ENCODE measurements at regions not wholly inside any gene's neighbourhood (a gene's known extent, or its start where the extent isn't known, plus 50 kb on each side); places are given as distances from the start of the nearest gene placed in this dataset.

- peaks cover 6% of the 10 kb centered on the region for H3K27me3 Mint-ChIP-seq (ENCODE audit: insufficient read depth)
- H3K4me1 Mint-ChIP-seq (ENCODE audit: low read depth), result no peaks in the 10 kb centered on the region
- intact Hi-C loops (cut with micrococcal nuclease), result no loop called here
- no peaks in the 10 kb centered on the region for H3K36me3 Mint-ChIP-seq (ENCODE audit: low read depth)
- DNase-seq (ENCODE audit: low spot score), result no peak
- no peak overlapping the region for H3K27ac Mint-ChIP-seq
- no peak overlapping the region for H3K4me3 Mint-ChIP-seq
- no peaks in the 10 kb centered on the region for H3K9me3 Mint-ChIP-seq
Observed at GRCh38 chr5:74544811-74545210, 95.7 kb downstream of the ENC1 start.

GRCh38 chr5:74543162-74543995 is 97.1 kb downstream of the ENC1 start:
- intact Hi-C loops (cut with micrococcal nuclease), result no loop called here
- Mint-ChIP-seq H3K4me1 (ENCODE audit: low read depth) (no peaks in the 10 kb centered on the region), H3K4me3 (no peak overlapping the region), H3K36me3 (ENCODE audit: low read depth) (no peaks in the 10 kb centered on the region), H3K9me3 (no peaks in the 10 kb centered on the region), H3K27me3 (ENCODE audit: insufficient read depth) (peaks cover 6% of the 10 kb centered on the region), H3K27ac (no peak overlapping the region)
- no peak for DNase-seq (ENCODE audit: low spot score)

DNA sequence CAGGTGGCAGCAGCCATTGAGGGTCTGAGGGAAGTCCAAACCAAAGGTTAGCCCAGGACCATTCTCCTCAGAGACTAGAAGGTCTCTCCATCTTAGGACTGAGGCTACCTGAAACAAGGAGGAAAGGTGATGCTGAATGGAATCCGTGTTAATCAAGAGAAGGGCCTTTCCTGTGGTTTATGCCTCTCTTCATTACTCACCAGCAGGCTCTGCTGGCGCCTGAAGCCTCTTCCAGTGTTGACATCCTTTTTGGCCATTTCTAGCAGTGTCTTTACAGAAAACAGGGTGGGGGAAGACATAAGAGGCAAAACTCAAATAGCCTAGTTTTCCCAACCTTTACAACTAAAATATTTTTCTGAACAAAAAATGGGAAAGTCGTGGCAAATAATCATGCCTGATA is 98.0 kb downstream of the ENC1 start:
- intact Hi-C loops (cut with micrococcal nuclease), result no loop called here
- no peak overlapping the region for H3K27ac Mint-ChIP-seq
- no peak overlapping the region for H3K4me3 Mint-ChIP-seq
- no peaks in the 10 kb centered on the region for H3K4me1 Mint-ChIP-seq (ENCODE audit: low read depth)
- DNase-seq (ENCODE audit: low spot score), result no peak
- peaks cover 11% of the 10 kb centered on the region for H3K27me3 Mint-ChIP-seq (ENCODE audit: insufficient read depth)
- H3K9me3 Mint-ChIP-seq, result no peaks in the 10 kb centered on the region
- H3K36me3 Mint-ChIP-seq (ENCODE audit: low read depth), result no peaks in the 10 kb centered on the region

- DNase-seq (ENCODE audit: low spot score), result no peak
- H3K27me3 Mint-ChIP-seq (ENCODE audit: insufficient read depth), result peaks cover 14% of the 10 kb centered on the region
- intact Hi-C loops (cut with micrococcal nuclease), result no loop called here
Observed at GRCh38 chr5:74541381-74541781, 99.1 kb downstream of the ENC1 start.

DNA sequence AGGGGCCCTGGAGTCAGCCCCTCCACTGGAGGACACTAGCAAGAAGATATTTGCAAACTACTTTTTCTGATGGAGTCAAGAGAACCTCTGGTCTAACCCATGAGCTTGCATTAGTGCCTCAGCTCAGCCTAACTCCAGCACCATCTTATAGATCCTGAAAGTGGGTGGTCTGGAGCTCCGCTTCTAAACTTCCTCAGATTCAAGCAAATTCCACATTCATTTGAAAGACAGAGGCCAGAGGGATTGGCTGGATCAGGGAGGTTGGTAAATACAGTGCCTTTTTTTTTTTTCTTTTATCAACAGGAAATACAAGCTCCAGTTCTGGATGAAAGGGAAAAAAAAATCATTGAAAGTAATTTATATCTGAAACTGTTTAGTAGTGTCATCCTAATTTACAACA is 99.9 kb downstream of the ENC1 start:
- intact Hi-C loops (cut with micrococcal nuclease), result no loop called here

More at GRCh38 chr5:74541381-74541781, 99.1 kb downstream of the ENC1 start:
- Mint-ChIP-seq H3K27ac (no peak overlapping the region), H3K9me3 (no peaks in the 10 kb centered on the region), H3K36me3 (ENCODE audit: low read depth) (no peaks in the 10 kb centered on the region), H3K4me1 (ENCODE audit: low read depth) (no peaks in the 10 kb centered on the region), H3K4me3 (no peak overlapping the region)

GRCh38 chr5:74539986-74540385 is 100.5 kb downstream of the ENC1 start:
- intact Hi-C loops (cut with micrococcal nuclease), result no loop called here
- H3K9me3 Mint-ChIP-seq, result peaks cover 1% of the 10 kb centered on the region
- H3K4me3 Mint-ChIP-seq, result no peak overlapping the region
- no peaks in the 10 kb centered on the region for H3K4me1 Mint-ChIP-seq (ENCODE audit: low read depth)
- H3K27ac Mint-ChIP-seq, result no peak overlapping the region
- peaks cover 18% of the 10 kb centered on the region for H3K27me3 Mint-ChIP-seq (ENCODE audit: insufficient read depth)
- no peak for DNase-seq (ENCODE audit: low spot score)
- no peaks in the 10 kb centered on the region for H3K36me3 Mint-ChIP-seq (ENCODE audit: low read depth)

More for the DNA sequence above, 99.9 kb downstream of the ENC1 start:
- no peak overlapping the region for H3K4me3 Mint-ChIP-seq
- H3K27me3 Mint-ChIP-seq (ENCODE audit: insufficient read depth), result peaks cover 18% of the 10 kb centered on the region
- no peak for DNase-seq (ENCODE audit: low spot score)
- no peaks in the 10 kb centered on the region for H3K36me3 Mint-ChIP-seq (ENCODE audit: low read depth)
- no peaks in the 10 kb centered on the region for H3K9me3 Mint-ChIP-seq
- no peak overlapping the region for H3K27ac Mint-ChIP-seq
- H3K4me1 Mint-ChIP-seq (ENCODE audit: low read depth), result no peaks in the 10 kb centered on the region

DNA sequence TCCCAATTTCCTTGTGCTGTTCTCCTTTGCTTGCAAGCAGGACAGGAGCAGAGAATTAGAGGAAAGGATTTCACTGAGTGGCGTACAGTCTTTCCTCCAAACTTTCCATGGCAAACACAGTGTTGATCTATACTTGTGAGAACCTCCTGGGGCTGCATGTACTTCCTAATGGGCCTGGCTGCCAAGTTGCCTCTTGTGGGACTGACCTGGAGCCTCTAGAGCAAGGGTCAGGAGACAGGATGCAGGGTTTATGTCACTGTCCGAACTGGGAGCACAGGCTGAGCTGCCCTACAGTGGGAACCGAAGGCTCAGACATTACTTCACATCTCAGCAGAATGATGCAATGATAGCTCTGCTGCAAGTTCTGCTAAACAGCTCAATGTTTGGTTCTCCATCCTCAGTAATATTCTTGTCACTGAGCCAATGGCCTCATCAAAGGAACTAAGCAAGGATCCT is 102.3 kb downstream of the ENC1 start:
- H3K27ac Mint-ChIP-seq, result no peak overlapping the region
- DNase-seq (ENCODE audit: low spot score), result no peak
- H3K27me3 Mint-ChIP-seq (ENCODE audit: insufficient read depth), result peaks cover 15% of the 10 kb centered on the region
- intact Hi-C loops (cut with micrococcal nuclease), result no loop called here
- H3K4me1 Mint-ChIP-seq (ENCODE audit: low read depth), result no peaks in the 10 kb centered on the region
- no peak overlapping the region for H3K4me3 Mint-ChIP-seq
- peaks cover 12% of the 10 kb centered on the region for H3K9me3 Mint-ChIP-seq
- H3K36me3 Mint-ChIP-seq (ENCODE audit: low read depth), result no peaks in the 10 kb centered on the region

GRCh38 chr5:74536658-74537057 is 103.9 kb downstream of the ENC1 start:
- H3K4me3 Mint-ChIP-seq, result no peak overlapping the region
- peaks cover 16% of the 10 kb centered on the region for H3K27me3 Mint-ChIP-seq (ENCODE audit: insufficient read depth)
- H3K9me3 Mint-ChIP-seq, result peaks cover 12% of the 10 kb centered on the region
- no peaks in the 10 kb centered on the region for H3K36me3 Mint-ChIP-seq (ENCODE audit: low read depth)
- no peak for DNase-seq (ENCODE audit: low spot score)
- H3K27ac Mint-ChIP-seq, result no peak overlapping the region
- intact Hi-C loops (cut with micrococcal nuclease), result no loop called here
- no peaks in the 10 kb centered on the region for H3K4me1 Mint-ChIP-seq (ENCODE audit: low read depth)

- H3K27ac Mint-ChIP-seq, result no peak overlapping the region
- DNase-seq (ENCODE audit: low spot score), result no peak
- no peak overlapping the region for H3K4me3 Mint-ChIP-seq
- peaks cover 12% of the 10 kb centered on the region for H3K9me3 Mint-ChIP-seq
- H3K4me1 Mint-ChIP-seq (ENCODE audit: low read depth), result no peaks in the 10 kb centered on the region
- intact Hi-C loops (cut with micrococcal nuclease), result no loop called here
- H3K36me3 Mint-ChIP-seq (ENCODE audit: low read depth), result no peaks in the 10 kb centered on the region
- peaks cover 15% of the 10 kb centered on the region for H3K27me3 Mint-ChIP-seq (ENCODE audit: insufficient read depth)
Observed at GRCh38 chr5:74535926-74536325, 104.6 kb downstream of the ENC1 start.

GRCh38 chr5:74534397-74535129 is 106.0 kb downstream of the ENC1 start:
- Mint-ChIP-seq H3K4me3 (no peak overlapping the region), H3K36me3 (ENCODE audit: low read depth) (no peaks in the 10 kb centered on the region), H3K27ac (no peak overlapping the region), H3K4me1 (ENCODE audit: low read depth) (no peaks in the 10 kb centered on the region), H3K9me3 (peaks cover 12% of the 10 kb centered on the region), H3K27me3 (ENCODE audit: insufficient read depth) (peaks cover 15% of the 10 kb centered on the region)
- no peak for DNase-seq (ENCODE audit: low spot score)
- intact Hi-C loops (cut with micrococcal nuclease), result no loop called here

DNA sequence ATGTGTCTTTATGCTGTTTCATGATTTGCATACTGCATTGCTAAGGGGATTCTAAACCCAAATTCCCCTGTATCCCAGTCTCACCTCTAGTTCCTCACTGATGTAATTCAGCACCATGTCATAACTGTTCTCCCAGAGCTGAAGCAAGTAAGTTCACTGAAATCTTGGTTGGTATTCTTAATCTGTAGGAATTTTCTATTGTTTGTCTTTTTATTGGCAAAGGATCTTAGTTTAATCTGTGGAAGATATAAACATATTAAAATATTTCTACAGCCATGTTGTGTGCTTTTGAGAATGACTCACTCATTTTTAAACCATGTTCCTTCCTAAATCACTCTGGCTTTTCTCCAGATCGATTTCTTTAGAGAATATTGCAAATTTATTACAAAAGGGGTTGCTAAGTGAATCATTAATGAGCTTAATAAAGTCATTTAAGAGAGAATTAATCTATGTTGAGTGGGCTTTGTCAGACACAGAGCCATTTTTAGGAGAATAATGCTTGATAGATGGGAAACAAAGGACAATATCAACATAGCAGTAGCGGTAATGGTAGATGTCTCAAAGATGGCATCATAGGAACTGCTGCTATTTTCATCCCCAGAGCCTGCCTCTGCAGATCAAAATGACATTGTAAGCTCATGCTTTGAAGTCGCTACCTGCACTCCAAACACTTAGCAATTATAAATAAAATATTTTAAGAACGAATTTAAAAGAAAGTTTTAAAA is 110.0 kb downstream of the ENC1 start:
- H3K27ac Mint-ChIP-seq, result no peak overlapping the region
- H3K36me3 Mint-ChIP-seq (ENCODE audit: low read depth), result no peaks in the 10 kb centered on the region
- H3K9me3 Mint-ChIP-seq, result peaks cover 12% of the 10 kb centered on the region
- no peaks in the 10 kb centered on the region for H3K4me1 Mint-ChIP-seq (ENCODE audit: low read depth)
- peaks cover 6% of the 10 kb centered on the region for H3K27me3 Mint-ChIP-seq (ENCODE audit: insufficient read depth)
- no peak for DNase-seq (ENCODE audit: low spot score)
- H3K4me3 Mint-ChIP-seq, result no peak overlapping the region
- intact Hi-C loops (cut with micrococcal nuclease), result no loop called here

- intact Hi-C loops (cut with micrococcal nuclease), result no loop called here
- Mint-ChIP-seq H3K27me3 (ENCODE audit: insufficient read depth) (peaks cover 6% of the 10 kb centered on the region), H3K9me3 (peaks cover 13% of the 10 kb centered on the region), H3K4me3 (no peak overlapping the region), H3K27ac (no peak overlapping the region), H3K4me1 (ENCODE audit: low read depth) (no peaks in the 10 kb centered on the region), H3K36me3 (ENCODE audit: low read depth) (no peaks in the 10 kb centered on the region)
- no peak for DNase-seq (ENCODE audit: low spot score)
Observed at GRCh38 chr5:74529101-74529500, 111.4 kb downstream of the ENC1 start.

DNA sequence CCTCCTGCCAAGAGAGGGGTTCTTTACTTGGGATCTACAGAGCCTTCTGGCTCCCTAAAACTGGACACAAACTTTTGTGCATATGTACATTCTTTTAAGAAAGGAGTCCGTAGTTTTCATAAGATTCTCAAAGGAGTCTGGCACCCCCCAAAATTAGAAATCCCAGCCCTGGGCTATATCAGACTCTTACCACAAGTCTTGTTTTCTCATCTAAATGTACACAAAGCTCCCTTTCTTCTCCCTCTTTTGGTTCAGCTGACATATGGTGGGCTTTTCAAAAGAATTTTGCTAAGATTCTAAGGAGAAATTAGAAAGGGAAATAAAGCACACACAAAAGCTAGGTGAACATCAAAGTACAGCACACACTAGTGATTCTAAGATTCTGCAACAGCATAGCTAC is 114.4 kb downstream of the ENC1 start:
- DNase-seq (ENCODE audit: low spot score), result no peak
- H3K27me3 Mint-ChIP-seq (ENCODE audit: insufficient read depth), result peaks cover 4% of the 10 kb centered on the region
- H3K9me3 Mint-ChIP-seq, result peaks cover 30% of the 10 kb centered on the region
- H3K4me1 Mint-ChIP-seq (ENCODE audit: low read depth), result no peaks in the 10 kb centered on the region
- no peak overlapping the region for H3K4me3 Mint-ChIP-seq
- no peak overlapping the region for H3K27ac Mint-ChIP-seq
- intact Hi-C loops (cut with micrococcal nuclease), result no loop called here
- no peaks in the 10 kb centered on the region for H3K36me3 Mint-ChIP-seq (ENCODE audit: low read depth)

Data from activated T-helper 1 cell treated with anti-CD3 and anti-CD28 coated beads, Interleukin-12 subunit alpha, Interleukin-12 subunit beta, Interleukin-2, Interleukin-4 antibody, amounts not matched to agents 30 ng/mL and 10 ng/mL and 1 ng/mL, durations not matched to agents 14 hours and 24 hours and 36 hours (primary cell).